ENCODE measurements at regions not wholly inside any gene's neighbourhood (a gene's known extent, or its start where the extent isn't known, plus 50 kb on each side); places are given as distances from the start of the nearest gene placed in this dataset.

DNA sequence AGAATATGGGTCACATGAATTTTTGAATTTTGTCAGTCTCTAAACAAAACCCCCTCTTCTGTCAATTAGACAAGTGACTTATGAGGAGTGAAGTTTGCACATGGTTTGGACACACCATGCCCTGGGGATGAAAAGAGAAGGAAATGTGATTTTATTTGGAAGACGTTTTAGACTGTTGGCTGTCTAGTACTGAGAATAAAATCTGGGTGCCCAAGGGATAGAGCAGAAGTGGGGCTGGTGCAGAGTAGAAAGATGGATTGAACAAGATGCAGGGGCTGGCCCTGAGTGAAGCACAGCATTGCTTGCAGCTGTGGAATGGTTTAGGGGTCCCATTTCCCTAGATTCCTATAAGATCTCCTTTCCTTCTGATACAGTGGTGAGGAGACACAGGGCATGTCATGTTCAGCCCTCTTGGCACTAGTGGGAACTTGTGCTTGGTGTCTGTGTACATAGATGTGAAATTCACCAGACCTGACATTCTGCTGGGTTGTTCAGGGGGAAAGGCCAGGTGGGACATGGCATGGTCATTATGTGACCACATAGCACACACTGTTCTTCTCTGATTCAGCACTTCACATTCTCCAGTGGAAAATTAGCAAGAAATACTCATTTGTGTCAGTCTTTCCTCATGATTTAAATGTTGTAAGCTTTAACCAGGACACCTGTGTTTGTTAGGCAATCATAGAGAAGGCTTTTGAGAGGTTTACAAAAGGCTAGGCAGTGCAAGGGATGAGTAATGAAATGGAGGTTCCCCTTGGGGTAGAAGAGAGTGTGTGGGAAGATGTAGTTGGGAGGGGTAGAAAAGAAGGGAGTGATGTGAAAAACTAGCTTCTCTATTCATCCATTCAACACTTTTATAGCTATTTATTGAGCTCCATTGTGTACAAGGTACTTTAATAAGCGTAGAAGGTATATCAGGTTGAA, 202.3 kb upstream of the IGF1 start:
- Histone ChIP-seq H3K4me3 (no peak overlapping the region), H3K4me1 (no peaks in the 10 kb centered on the region), H3K27me3 (no peaks in the 10 kb centered on the region), H3K36me3 (no peaks in the 10 kb centered on the region), H3K9me3 (no peaks in the 10 kb centered on the region), H3K27ac (no peak overlapping the region)
- DNase-seq (ENCODE audit: extremely low spot score in 2 of 2), result no peak
- TF ChIP-seq POLR2A (IDR thresholded peaks at IDR 0.05) (no peak), POLR2AphosphoS5 (IDR thresholded peaks at IDR 0.05; ENCODE audit: insufficient read depth in 1 of 2, low read depth in 1 of 2) (no peak)
- TF ChIP-seq, protein P1, sequence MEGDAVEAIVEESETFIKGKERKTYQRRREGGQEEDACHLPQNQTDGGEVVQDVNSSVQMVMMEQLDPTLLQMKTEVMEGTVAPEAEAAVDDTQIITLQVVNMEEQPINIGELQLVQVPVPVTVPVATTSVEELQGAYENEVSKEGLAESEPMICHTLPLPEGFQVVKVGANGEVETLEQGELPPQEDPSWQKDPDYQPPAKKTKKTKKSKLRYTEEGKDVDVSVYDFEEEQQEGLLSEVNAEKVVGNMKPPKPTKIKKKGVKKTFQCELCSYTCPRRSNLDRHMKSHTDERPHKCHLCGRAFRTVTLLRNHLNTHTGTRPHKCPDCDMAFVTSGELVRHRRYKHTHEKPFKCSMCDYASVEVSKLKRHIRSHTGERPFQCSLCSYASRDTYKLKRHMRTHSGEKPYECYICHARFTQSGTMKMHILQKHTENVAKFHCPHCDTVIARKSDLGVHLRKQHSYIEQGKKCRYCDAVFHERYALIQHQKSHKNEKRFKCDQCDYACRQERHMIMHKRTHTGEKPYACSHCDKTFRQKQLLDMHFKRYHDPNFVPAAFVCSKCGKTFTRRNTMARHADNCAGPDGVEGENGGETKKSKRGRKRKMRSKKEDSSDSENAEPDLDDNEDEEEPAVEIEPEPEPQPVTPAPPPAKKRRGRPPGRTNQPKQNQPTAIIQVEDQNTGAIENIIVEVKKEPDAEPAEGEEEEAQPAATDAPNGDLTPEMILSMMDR (IDR thresholded peaks at IDR 0.05), result no peak
- intact Hi-C loops (cut with DNase I), result no loop called here

DNA sequence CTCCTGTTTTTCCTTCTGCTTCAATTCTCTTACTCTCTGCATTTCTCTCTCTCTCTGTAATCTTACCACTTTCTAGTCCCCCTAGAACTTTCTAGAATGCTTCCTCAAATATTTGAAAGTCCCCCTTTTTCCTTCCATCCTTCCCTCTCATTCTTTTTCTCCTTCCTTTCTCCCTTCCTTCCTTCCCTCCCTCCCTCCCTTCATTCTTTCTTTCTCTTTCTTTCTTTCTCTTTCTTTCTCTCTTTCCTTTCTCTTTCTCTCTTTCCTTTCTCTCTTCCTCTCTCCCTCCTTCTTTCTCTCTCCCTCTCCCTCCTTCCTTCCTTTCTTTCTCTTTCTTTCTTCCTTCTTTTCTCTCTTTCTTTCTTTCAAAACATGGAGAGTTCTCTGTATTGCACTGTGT, 201.4 kb upstream of the IGF1 start:
- Histone ChIP-seq H3K27me3 (no peaks in the 10 kb centered on the region), H3K27ac (no peak overlapping the region), H3K4me1 (no peaks in the 10 kb centered on the region), H3K4me3 (no peak overlapping the region), H3K36me3 (no peaks in the 10 kb centered on the region), H3K9me3 (no peaks in the 10 kb centered on the region)
- TF ChIP-seq POLR2AphosphoS5 (IDR thresholded peaks at IDR 0.05; ENCODE audit: insufficient read depth in 1 of 2, low read depth in 1 of 2) (no peak), POLR2A (IDR thresholded peaks at IDR 0.05) (no peak)
- TF ChIP-seq, protein P1 (IDR thresholded peaks at IDR 0.05), result no peak
- no peak for DNase-seq (ENCODE audit: extremely low spot score in 2 of 2)
- intact Hi-C loops (cut with DNase I), result no loop called here

DNA sequence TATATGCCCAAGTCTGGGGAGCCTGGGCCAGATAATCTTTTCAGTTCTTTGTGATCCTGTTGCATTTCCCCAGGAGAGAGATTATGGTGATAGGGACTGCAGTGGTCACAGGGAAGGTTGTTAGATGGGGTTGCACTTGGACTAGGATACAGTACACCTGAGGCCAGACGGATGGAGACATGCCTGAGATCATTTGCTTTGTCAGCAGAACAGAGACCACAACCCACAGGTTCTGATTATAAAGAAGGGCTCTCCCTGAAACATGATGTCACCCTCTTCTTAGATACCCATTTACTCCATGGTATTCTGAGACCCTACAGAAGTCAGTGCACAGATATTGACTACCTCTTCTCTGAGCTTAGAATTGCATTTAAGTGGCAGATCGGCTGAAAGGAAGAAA, 200.9 kb upstream of the IGF1 start:
- TF ChIP-seq POLR2A (IDR thresholded peaks at IDR 0.05) (no peak), POLR2AphosphoS5 (IDR thresholded peaks at IDR 0.05; ENCODE audit: insufficient read depth in 1 of 2, low read depth in 1 of 2) (no peak)
- TF ChIP-seq, protein P1 (IDR thresholded peaks at IDR 0.05), result no peak
- Histone ChIP-seq H3K27me3 (no peaks in the 10 kb centered on the region), H3K9me3 (no peaks in the 10 kb centered on the region), H3K4me3 (no peak overlapping the region), H3K36me3 (no peaks in the 10 kb centered on the region), H3K27ac (no peak overlapping the region), H3K4me1 (no peaks in the 10 kb centered on the region)
- no peak for DNase-seq (ENCODE audit: extremely low spot score in 2 of 2)
- intact Hi-C loops (cut with DNase I), result no loop called here

DNA sequence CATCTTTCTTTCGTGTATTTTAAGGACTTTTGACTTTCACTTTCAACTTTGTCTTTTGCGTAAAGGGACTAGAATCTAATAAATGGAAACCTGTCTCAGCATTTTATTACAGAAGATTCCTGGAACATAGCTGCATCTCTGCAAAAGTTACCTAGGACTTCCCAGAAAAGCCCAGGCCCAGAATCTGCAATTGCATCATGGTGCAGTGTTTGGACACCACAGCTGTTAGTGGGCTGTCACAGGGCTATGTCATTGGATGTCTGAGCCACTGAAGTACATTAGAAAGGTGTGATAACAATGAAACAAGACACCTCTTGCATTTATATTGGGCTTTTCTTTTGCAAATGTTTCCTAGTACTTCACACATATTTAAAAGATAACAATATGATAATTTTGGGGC, 199.9 kb upstream of the IGF1 start:
- H3K4me1 ChIP-seq, result no peaks in the 10 kb centered on the region
- H3K27me3 ChIP-seq, result no peaks in the 10 kb centered on the region
- TF ChIP-seq POLR2AphosphoS5 (IDR thresholded peaks at IDR 0.05; ENCODE audit: insufficient read depth in 1 of 2, low read depth in 1 of 2) (no peak), POLR2A (IDR thresholded peaks at IDR 0.05) (no peak)
- TF ChIP-seq, protein P1 (IDR thresholded peaks at IDR 0.05), result no peak
- intact Hi-C loops (cut with DNase I), result no loop called here
- no peaks in the 10 kb centered on the region for H3K9me3 ChIP-seq
- no peak overlapping the region for H3K4me3 ChIP-seq
- H3K27ac ChIP-seq, result no peak overlapping the region
- no peak for DNase-seq (ENCODE audit: extremely low spot score in 2 of 2)
- H3K36me3 ChIP-seq, result no peaks in the 10 kb centered on the region

DNA sequence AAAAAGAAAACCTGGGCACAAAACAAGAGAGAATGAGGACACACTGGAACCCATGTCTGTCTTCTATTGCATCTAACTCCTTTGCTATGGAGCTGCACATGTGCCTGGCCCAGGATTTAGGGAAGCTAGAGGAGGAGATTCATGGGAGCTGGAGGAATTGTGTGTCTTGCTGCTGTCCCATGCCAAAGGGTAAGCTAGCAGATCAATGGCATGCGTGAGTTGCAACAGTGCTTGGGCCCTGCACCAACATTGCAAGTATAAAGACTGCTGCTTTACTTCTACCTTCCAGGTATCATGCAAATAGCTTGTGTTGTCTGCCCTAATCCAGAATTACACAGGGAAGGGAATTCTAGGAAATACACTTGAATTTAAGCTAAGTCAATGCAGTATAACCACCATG, 196.4 kb upstream of the IGF1 start:
- peaks cover 6% of the 10 kb centered on the region for H3K9me3 ChIP-seq
- intact Hi-C loops (cut with DNase I), result no loop called here

More for the DNA sequence above, 196.4 kb upstream of the IGF1 start:
- Histone ChIP-seq H3K27ac (no peak overlapping the region), H3K4me3 (no peak overlapping the region), H3K4me1 (no peaks in the 10 kb centered on the region), H3K36me3 (no peaks in the 10 kb centered on the region), H3K27me3 (no peaks in the 10 kb centered on the region)
- no peak for DNase-seq (ENCODE audit: extremely low spot score in 2 of 2)
- TF ChIP-seq, protein P1 (IDR thresholded peaks at IDR 0.05), result no peak
- TF ChIP-seq POLR2AphosphoS5 (IDR thresholded peaks at IDR 0.05; ENCODE audit: insufficient read depth in 1 of 2, low read depth in 1 of 2) (no peak), POLR2A (IDR thresholded peaks at IDR 0.05) (no peak)
